HL-60 (cell line): ENCODE measurements at regions not wholly inside any gene's neighbourhood (a gene's known extent, or its start where the extent isn't known, plus 50 kb on each side); places are given as distances from the start of the nearest gene placed in this dataset.

Experiments
- DNase-seq, 2 experiments: peaks; one replicate each; pipeline ENCODE4 v3.0.0-alpha.2; 2010 to 2020; ENCODE audit warnings: low read depth in 1 of 2, low spot score in 1 of 2
- H3K27ac ChIP-seq: fragments of 250-450 bp; sonication (Bioruptor Pico); replicated peaks from 2 replicates; pipeline ENCODE4 v1.5.1; 2020; ENCODE audit warnings: mild to moderate bottlenecking, moderate library complexity
- H3K27me3 ChIP-seq: fragments of 250-450 bp; sonication (Bioruptor Pico); 2 replicates; pipeline ENCODE4 v1.5.1; 2021; ENCODE audit warnings: mild to moderate bottlenecking, moderate library complexity; ENCODE audit not compliant: insufficient read depth, poor library complexity, severe bottlenecking
- H3K4me3 ChIP-seq: replicated peaks from 2 replicates; pipeline ENCODE4 v1.5.1; 2011; ENCODE audit warnings: mild to moderate bottlenecking, control low read depth, low read length; ENCODE audit not compliant: insufficient read depth
- GABPA ChIP-seq: IDR thresholded peaks from 2 replicates; pipeline ENCODE4 v1.6.1; 2012; ENCODE audit warnings: low read depth
- POLR2AphosphoS5 ChIP-seq: IDR thresholded peaks from 2 replicates; pipeline ENCODE4 v1.6.1; 2012; ENCODE audit warnings: low read depth
- REST ChIP-seq: IDR thresholded peaks from 2 replicates; pipeline ENCODE4 v1.6.1; 2012; ENCODE audit warnings: low read depth; ENCODE audit not compliant: insufficient replicate concordance
- SPI1 ChIP-seq: IDR thresholded peaks from 2 replicates; pipeline ENCODE4 v1.6.1; 2012; ENCODE audit warnings: low read depth, mild to moderate bottlenecking, borderline replicate concordance
- TF ChIP-seq, protein P1 (sequence below): IDR thresholded peaks from one replicate; pipeline ENCODE4 v1.5.1; 2011; ENCODE audit warnings: low read length, control low read depth, inconsistent platforms; ENCODE audit not compliant: insufficient read depth

- Histone ChIP-seq H3K27me3 (no peaks in the 10 kb centered on the region), H3K27ac (no peak overlapping the region), H3K4me3 (no peak overlapping the region)
- DNase-seq, result no peak
- TF ChIP-seq POLR2AphosphoS5 (no peak), REST (no peak)
- TF ChIP-seq, protein P1, sequence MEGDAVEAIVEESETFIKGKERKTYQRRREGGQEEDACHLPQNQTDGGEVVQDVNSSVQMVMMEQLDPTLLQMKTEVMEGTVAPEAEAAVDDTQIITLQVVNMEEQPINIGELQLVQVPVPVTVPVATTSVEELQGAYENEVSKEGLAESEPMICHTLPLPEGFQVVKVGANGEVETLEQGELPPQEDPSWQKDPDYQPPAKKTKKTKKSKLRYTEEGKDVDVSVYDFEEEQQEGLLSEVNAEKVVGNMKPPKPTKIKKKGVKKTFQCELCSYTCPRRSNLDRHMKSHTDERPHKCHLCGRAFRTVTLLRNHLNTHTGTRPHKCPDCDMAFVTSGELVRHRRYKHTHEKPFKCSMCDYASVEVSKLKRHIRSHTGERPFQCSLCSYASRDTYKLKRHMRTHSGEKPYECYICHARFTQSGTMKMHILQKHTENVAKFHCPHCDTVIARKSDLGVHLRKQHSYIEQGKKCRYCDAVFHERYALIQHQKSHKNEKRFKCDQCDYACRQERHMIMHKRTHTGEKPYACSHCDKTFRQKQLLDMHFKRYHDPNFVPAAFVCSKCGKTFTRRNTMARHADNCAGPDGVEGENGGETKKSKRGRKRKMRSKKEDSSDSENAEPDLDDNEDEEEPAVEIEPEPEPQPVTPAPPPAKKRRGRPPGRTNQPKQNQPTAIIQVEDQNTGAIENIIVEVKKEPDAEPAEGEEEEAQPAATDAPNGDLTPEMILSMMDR, result peak; percentile 16
Observed at GRCh38 chr4:121277194-121278105, 103.4 kb downstream of the QRFPR start.

GRCh38 chr4:121273191-121273590 is 107.6 kb downstream of the QRFPR start:
- H3K27me3 ChIP-seq, result no peaks in the 10 kb centered on the region
- TF ChIP-seq GABPA, result no peak
- no peak for TF ChIP-seq REST
- TF ChIP-seq SPI1, result no peak
- TF ChIP-seq, protein P1, result no peak
- no peak for TF ChIP-seq POLR2AphosphoS5
- H3K27ac ChIP-seq, result no peak overlapping the region
- DNase-seq, result no peak
- no peak overlapping the region for H3K4me3 ChIP-seq

- DNase-seq, result no peak
- Histone ChIP-seq H3K27me3 (no peaks in the 10 kb centered on the region), H3K27ac (no peak overlapping the region), H3K4me3 (no peak overlapping the region)
- TF ChIP-seq REST, result no peak
- no peak for TF ChIP-seq GABPA
- no peak for TF ChIP-seq POLR2AphosphoS5
- TF ChIP-seq, protein P1, result no peak
- no peak for TF ChIP-seq SPI1
Observed at GRCh38 chr4:121272526-121272925, 108.3 kb downstream of the QRFPR start.
